NCI-H526 (cell line): ENCODE measurements at regions not wholly inside any gene's neighbourhood (a gene's known extent, or its start where the extent isn't known, plus 50 kb on each side); places are given as distances from the start of the nearest gene placed in this dataset.
"Not testable (repeated sequence)": the region's sequence is repeated elsewhere in the genome, so short reads cannot be mapped to it uniquely, and the experiment has no call there.

Source experiments
- DNase-seq, 2 experiments: peaks; one replicate each; lab custom pipeline; 2025; lab: John Stamatoyannopoulos, UW

DNA sequence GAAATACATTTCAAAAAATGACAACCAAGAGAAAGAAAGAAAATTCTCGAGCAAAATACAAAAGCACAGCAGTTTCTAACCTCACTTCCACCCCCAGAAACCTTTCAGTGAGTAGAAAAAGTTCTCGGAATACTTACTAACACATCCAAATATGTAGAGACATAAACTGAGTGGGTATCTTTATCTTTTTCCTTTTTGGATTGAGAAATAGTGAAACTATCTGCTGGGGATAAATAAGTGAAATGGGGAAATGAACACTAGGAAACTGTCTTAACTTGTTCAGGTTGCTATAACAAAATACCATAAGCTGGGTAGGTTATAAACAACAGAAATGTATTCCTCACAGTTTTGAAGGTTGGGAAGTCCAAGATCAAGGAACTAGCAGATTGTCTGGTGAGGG, 72.0 kb downstream of the VCAM1 start:
- DNase-seq = no peak

DNA sequence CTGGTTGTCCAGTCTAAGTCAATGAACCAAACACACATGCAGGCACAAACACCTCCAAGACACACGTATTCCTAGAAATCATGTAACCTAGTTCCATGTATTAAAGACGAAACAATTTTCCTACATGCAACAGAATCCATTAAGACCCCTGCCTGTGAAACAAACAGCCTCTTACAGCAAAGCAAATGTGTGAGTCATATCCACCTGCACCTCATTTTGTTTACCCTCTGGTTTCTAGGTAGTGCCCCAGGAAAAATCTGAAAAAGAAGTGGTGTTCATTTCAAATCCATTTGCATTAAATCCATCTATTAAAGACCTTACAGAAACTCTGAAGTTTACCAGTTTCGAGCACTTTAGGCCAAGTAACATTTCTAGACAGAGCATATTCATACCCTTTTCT, 74.1 kb downstream of the VCAM1 start:
- no peak for DNase-seq

DNA sequence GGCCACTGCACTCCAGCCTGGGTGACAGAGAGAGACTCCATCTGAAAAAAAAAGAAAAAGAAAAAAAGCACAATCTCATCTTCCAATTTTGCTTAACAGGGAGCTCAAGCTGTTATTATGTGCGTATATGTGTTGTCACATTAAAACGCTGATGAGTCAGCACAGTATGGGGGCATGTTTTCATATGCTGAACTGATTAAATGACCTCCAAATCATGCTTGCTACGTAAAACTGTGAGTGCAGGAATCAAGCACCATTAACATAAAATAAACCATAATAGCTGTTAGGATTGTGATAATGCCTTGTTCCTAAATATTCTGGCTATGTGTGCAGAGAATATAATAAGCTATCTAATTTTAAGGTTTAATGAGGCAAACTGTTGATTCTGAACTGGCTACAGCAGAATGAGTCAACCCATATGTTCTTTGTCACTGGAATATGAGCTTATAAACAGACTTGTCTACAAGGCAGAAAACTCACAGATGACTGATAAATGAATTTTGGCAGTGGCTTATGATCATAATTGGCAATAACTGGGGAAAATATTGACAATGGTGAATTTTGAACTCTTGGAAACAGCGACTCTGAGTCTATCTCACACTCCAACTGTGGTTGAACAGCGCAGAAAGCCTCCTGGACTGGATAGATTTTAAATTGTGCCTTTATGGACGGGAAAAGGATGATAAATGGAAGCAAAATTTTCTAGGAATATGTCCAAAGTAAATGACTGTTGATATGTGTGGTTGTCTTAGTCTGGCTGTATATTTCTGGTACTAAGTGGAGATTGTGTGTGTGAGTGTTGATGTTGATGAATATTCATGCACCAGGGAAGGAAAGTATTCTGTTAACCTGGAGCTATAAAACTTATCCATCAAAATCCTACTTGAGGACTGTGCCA, 75.5 kb downstream of the VCAM1 start:
- DNase-seq = no peak

GRCh38 chr1:100795646-100795985, 76.1 kb downstream of the VCAM1 start:
- DNase-seq = no peak

DNA sequence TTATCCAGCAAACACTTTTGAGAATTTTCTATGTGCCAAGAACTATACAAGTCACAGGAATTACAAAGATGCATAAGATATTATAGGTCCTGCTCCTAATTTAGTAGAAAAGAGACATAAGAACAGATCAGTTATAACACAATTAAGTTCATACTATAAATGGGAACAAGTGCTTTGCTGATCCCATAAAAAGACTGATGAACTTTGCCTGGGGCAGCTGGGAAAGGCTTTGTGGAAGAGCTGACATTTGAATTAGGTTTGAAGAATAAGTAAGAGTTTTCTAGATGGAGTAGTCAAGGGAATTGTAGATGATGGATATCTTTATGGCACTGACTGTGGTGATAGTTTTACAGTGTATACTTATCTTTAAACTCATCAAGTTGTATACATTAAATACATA, 76.5 kb downstream of the VCAM1 start:
- no peak for DNase-seq

DNA sequence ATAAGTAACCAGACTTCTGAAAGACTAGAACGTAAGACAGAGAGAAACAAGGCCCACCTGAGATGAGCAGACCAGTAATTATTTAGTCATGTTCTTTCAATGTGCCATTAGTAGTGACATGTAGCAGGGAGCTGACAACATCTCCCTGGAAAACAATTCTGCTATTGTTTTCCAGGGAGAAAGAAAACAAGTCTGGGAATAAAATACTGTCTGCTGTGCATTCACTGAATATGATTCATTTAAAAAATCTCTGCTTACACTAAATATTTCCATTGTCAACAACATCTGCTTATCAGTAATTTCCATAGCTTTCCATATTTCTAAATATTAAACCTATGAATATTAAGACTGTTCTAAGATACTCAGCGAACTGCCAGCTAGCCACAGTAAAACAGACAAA, 80.0 kb downstream of the VCAM1 start:
- peak; percentile 19 to 28 for DNase-seq

DNA sequence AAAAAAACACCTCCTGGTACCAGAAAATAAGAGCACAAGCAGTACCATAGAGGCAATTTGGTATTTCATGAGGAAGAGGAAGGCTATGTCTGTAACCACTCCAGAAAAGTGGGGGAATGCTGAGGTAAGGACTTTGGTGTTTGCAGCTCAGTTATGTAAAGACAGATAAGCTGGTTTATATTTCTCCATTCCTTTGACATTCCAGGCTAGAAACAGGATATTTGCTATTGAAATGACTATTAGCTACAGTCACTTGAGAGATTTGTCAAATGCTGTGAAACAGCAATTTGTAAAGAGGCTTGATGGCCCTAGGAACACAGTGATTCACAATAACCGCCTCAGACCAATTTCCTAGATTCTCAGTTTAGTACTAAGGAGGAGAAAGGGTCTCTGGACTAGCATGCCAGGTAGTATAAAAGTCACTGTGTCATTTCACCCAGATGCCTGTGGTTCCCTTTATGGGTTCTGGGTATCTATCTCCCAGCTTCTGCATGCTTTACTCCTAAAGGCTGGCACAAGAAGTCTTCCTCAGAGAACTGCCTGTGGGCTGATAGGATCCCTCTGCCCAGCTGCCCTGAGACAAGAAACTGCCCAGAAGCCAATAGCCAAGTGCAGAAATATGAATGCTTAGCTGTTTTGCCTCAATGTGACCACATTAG, 80.5 kb downstream of the VCAM1 start:
- DNase-seq = no peak

DNA sequence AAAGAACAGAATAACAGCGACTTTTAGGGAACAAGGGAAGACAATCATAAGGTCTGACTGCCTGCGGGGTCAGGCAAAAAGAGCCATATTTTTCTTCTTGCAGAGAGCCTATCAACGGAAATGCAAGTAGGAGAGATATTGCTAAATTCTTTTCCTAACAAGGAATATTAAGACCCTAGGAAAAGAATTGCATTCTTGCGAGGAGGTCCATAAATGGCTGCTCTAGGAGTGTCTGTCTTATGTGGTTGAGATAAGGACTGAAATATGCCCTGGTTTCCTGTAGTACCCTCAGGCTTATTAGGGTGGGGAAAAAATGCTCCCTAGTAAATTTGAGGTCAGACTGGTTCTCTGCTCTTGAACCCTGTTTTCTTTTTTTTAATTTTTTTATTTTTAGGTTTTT, 81.7 kb downstream of the VCAM1 start:
- not testable (repeated sequence) for DNase-seq

DNA sequence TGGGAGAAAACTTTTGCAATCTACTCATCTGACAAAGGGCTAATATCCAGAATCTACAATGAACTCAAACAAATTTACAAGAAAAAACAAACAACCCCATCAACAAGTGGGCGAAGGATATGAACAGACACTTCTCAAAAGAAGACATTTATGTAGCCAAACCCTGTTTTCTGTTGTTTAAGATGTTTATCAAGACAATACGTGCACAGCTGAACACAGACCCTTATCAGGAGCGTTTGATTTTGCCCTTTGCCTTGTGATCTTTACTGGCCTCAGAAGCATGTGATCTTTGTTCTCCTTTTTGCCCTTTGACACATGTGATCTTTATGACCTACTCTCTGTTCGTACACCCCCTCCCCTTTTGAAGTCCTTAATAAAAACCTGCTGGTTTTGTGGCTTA, 83.7 kb downstream of the VCAM1 start:
- DNase-seq = not testable (repeated sequence)

DNA sequence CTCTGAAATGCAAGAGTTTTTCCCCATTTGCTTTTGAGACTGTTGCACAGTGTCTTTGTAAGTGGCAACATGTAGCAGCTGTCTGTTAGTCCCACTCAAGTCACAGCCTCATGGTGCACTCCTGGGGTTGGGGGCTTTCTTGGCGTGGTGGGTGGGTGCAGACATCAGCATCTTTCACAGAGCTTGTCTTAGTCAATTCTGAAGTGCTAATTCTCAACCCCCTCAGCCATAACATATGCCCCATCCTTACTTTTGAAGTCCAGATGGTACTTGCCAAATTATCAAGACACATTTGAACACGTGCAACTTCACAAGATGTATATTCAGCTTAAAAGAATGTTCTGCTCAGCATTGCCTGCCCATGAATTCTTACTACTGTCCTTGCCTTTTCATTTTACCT, 87.1 kb downstream of the VCAM1 start:
- DNase-seq = no peak

GRCh38 chr1:100810360-100810759, 84.3 kb downstream of the EXTL2 start:
- no peak for DNase-seq

- DNase-seq = no peak
Observed at GRCh38 chr1:100811808-100812207, 82.8 kb downstream of the EXTL2 start.

GRCh38 chr1:100814938-100815337, 79.7 kb downstream of the EXTL2 start:
- not testable (repeated sequence) for DNase-seq

DNA sequence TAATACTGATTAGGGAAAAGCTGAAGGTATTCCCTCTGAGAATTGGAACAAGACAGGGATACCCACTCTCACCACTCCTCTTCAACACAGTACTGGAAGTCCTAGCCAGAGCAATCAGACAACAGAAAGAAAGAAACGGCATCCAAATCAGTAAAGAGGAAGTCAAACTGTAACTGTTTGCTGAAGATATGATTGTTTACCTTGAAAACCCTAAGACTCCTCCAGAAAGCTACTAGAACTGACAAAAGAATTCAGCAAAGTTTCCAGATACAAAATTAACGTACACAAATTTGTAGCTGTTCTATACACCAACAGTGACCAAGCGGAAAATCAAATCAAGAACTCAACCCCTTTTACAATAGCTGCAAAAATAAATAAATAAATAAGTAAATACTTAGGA, 78.6 kb downstream of the EXTL2 start:
- DNase-seq = no peak

GRCh38 chr1:100820195-100820594, 74.4 kb downstream of the EXTL2 start:
- DNase-seq = peak in 1 of 2 experiments; percentile 29

DNA sequence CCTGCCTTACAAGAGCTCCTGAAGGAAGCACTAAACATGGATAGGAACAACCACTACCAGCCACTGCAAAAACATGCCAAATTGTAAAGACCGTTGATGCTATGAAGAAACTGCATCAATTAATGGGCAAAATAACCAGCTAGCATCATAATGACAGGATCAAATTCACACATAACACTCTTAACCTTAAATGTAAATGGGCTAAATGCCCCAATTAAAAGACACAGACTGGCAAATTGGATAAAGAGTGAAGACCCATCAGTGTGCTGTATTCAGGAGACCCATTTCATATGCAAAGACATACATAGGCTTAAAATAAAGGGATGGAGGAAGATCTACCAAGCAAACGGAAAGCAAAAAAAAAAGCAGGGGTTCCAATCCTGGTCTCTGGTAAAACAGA, 72.7 kb downstream of the EXTL2 start:
- not testable (repeated sequence) for DNase-seq
